Mucosa of rectum (tissue), 2 donors: ENCODE measurements at regions not wholly inside any gene's neighbourhood (a gene's known extent, or its start where the extent isn't known, plus 50 kb on each side); places are given as distances from the start of the nearest gene placed in this dataset.

ENCODE experiments used
- H3K27ac ChIP-seq, 2 donors: one replicate each; pipeline ENCODE4 v1.7.0; 2013; ENCODE audit warnings: inconsistent platforms in 2 of 2, low read depth in 2 of 2, low read length in 2 of 2
- H3K27me3 ChIP-seq, 2 donors: one replicate each; pipeline ENCODE4 v1.7.0; 2013; ENCODE audit warnings: low read length in 2 of 2; ENCODE audit not compliant: control insufficient read depth in 2 of 2, insufficient read depth in 2 of 2
- H3K36me3 ChIP-seq, 2 donors: one replicate each; pipeline ENCODE4 v1.7.0; 2013; ENCODE audit warnings: low read length in 2 of 2; ENCODE audit not compliant: control insufficient read depth in 2 of 2, insufficient read depth in 2 of 2
- H3K4me1 ChIP-seq, 2 donors: one replicate each; pipeline ENCODE4 v1.7.0; 2013; ENCODE audit warnings: low read length in 2 of 2, mild to moderate bottlenecking in 1 of 2; ENCODE audit not compliant: control insufficient read depth in 2 of 2, insufficient read depth in 2 of 2
- H3K4me3 ChIP-seq, 2 donors: one replicate each; pipeline ENCODE4 v1.7.0; 2013; ENCODE audit warnings: low read length in 2 of 2
- H3K9ac ChIP-seq, 2 donors: one replicate each; pipeline ENCODE4 v1.7.0; 2013; ENCODE audit warnings: low read length in 2 of 2, low read depth in 1 of 2, mild to moderate bottlenecking in 1 of 2
- H3K9me3 ChIP-seq, 2 donors: one replicate each; pipeline ENCODE4 v1.7.0; 2013; ENCODE audit warnings: low read length in 2 of 2; ENCODE audit not compliant: control insufficient read depth in 2 of 2
- donor health status: healthy.
- donor health status: Normal muscosa, but diverticular disease.

GRCh38 chr10:34936061-34936460, 121.0 kb upstream of the PARD3 start:
- H3K27ac ChIP-seq = no peak overlapping the region
- H3K4me3 ChIP-seq = no peak overlapping the region
- no peak overlapping the region for H3K9ac ChIP-seq
- no peaks in the 10 kb centered on the region for H3K36me3 ChIP-seq
- H3K27me3 ChIP-seq = no peaks in the 10 kb centered on the region
- H3K4me1 ChIP-seq = no peaks in the 10 kb centered on the region
- H3K9me3 ChIP-seq = no peaks in the 10 kb centered on the region

GRCh38 chr10:34933676-34934075, 118.6 kb upstream of the PARD3 start:
- Histone ChIP-seq H3K27me3 (no peaks in the 10 kb centered on the region), H3K9ac (no peak overlapping the region), H3K4me3 (no peak overlapping the region), H3K9me3 (no peaks in the 10 kb centered on the region), H3K4me1 (no peaks in the 10 kb centered on the region), H3K36me3 (no peaks in the 10 kb centered on the region), H3K27ac (no peak overlapping the region)

GRCh38 chr10:34932235-34932634, 117.1 kb upstream of the PARD3 start:
- Histone ChIP-seq H3K4me1 (no peaks in the 10 kb centered on the region), H3K4me3 (no peak overlapping the region), H3K9ac (no peak overlapping the region), H3K9me3 (no peaks in the 10 kb centered on the region), H3K36me3 (no peaks in the 10 kb centered on the region), H3K27ac (no peak overlapping the region), H3K27me3 (no peaks in the 10 kb centered on the region)

GRCh38 chr10:34931216-34931615, 116.1 kb upstream of the PARD3 start:
- Histone ChIP-seq H3K4me1 (no peaks in the 10 kb centered on the region), H3K4me3 (no peak overlapping the region), H3K27me3 (no peaks in the 10 kb centered on the region), H3K36me3 (no peaks in the 10 kb centered on the region), H3K9ac (no peak overlapping the region), H3K27ac (no peak overlapping the region), H3K9me3 (no peaks in the 10 kb centered on the region)

GRCh38 chr10:34922138-34922537, 107.0 kb upstream of the PARD3 start:
- H3K36me3 ChIP-seq = no peaks in the 10 kb centered on the region
- H3K27me3 ChIP-seq = no peaks in the 10 kb centered on the region
- H3K9me3 ChIP-seq = no peaks in the 10 kb centered on the region
- no peak overlapping the region for H3K9ac ChIP-seq
- H3K4me1 ChIP-seq = no peaks in the 10 kb centered on the region
- H3K27ac ChIP-seq = no peak overlapping the region
- H3K4me3 ChIP-seq = no peak overlapping the region

- Histone ChIP-seq H3K9ac (no peak overlapping the region), H3K36me3 (no peaks in the 10 kb centered on the region), H3K27me3 (no peaks in the 10 kb centered on the region), H3K9me3 (no peaks in the 10 kb centered on the region), H3K4me3 (no peak overlapping the region), H3K4me1 (no peaks in the 10 kb centered on the region), H3K27ac (no peak overlapping the region)
These were observed 105.5 kb upstream of the PARD3 start for GRCh38 chr10:34920578-34920977.

- H3K9ac ChIP-seq = no peak overlapping the region
- no peak overlapping the region for H3K4me3 ChIP-seq
- H3K36me3 ChIP-seq = no peaks in the 10 kb centered on the region
- no peaks in the 10 kb centered on the region for H3K4me1 ChIP-seq
- H3K27ac ChIP-seq = no peak overlapping the region
- H3K27me3 ChIP-seq = no peaks in the 10 kb centered on the region
- no peaks in the 10 kb centered on the region for H3K9me3 ChIP-seq
These were observed 103.8 kb upstream of the PARD3 start for GRCh38 chr10:34918776-34919315.

GRCh38 chr10:34918060-34918775, 103.1 kb upstream of the PARD3 start:
- Histone ChIP-seq H3K27me3 (no peaks in the 10 kb centered on the region), H3K9ac (no peak overlapping the region), H3K9me3 (no peaks in the 10 kb centered on the region), H3K36me3 (no peaks in the 10 kb centered on the region), H3K4me1 (no peaks in the 10 kb centered on the region), H3K27ac (no peak overlapping the region), H3K4me3 (no peak overlapping the region)

GRCh38 chr10:34916314-34916713, 101.2 kb upstream of the PARD3 start:
- H3K27ac ChIP-seq = no peak overlapping the region

GRCh38 chr10:34912771-34913170, 97.7 kb upstream of the PARD3 start:
- Histone ChIP-seq H3K4me3 (no peak overlapping the region), H3K27ac (no peak overlapping the region), H3K36me3 (no peaks in the 10 kb centered on the region), H3K4me1 (no peaks in the 10 kb centered on the region), H3K9me3 (no peaks in the 10 kb centered on the region), H3K9ac (no peak overlapping the region), H3K27me3 (no peaks in the 10 kb centered on the region)

More at GRCh38 chr10:34916314-34916713, 101.2 kb upstream of the PARD3 start:
- H3K4me3 ChIP-seq = no peak overlapping the region
- H3K9me3 ChIP-seq = no peaks in the 10 kb centered on the region
- no peaks in the 10 kb centered on the region for H3K36me3 ChIP-seq
- no peak overlapping the region for H3K9ac ChIP-seq
- H3K4me1 ChIP-seq = no peaks in the 10 kb centered on the region
- no peaks in the 10 kb centered on the region for H3K27me3 ChIP-seq
